RKO (cell line): ENCODE measurements at regions not wholly inside any gene's neighbourhood (a gene's known extent, or its start where the extent isn't known, plus 50 kb on each side); places are given as distances from the start of the nearest gene placed in this dataset.
A peak's percentile ranks its signal among the peaks of the same experiment; 100 is the strongest.
"Not testable (repeated sequence)": the region's sequence is repeated elsewhere in the genome, so short reads cannot be mapped to it uniquely, and the experiment has no call there.

Source experiments
- DNase-seq: peaks from one replicate; pipeline ENCODE4 v3.0.0-alpha.2; 2016; ENCODE audit warnings: low spot score

DNA sequence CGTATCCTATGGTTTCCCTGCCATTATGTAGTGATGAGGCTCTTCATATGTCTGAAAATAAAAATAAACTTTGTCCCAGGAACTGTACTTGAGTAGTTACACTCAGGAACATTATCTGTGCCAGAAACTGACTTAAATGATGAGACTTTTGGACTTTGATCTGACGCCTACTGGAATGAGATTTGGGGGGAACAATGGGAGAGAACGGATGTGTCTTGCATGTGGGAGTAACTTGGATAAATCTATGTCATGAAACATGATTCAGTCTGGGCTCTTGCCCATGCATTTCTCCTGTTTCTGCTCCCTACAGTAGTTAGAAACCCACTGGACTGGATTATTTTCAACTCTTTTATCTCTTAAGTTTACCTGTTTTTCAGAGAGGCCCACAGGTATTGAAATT lies 2351.4 kb downstream of the PCDH7 start:
- no peak for DNase-seq

DNA sequence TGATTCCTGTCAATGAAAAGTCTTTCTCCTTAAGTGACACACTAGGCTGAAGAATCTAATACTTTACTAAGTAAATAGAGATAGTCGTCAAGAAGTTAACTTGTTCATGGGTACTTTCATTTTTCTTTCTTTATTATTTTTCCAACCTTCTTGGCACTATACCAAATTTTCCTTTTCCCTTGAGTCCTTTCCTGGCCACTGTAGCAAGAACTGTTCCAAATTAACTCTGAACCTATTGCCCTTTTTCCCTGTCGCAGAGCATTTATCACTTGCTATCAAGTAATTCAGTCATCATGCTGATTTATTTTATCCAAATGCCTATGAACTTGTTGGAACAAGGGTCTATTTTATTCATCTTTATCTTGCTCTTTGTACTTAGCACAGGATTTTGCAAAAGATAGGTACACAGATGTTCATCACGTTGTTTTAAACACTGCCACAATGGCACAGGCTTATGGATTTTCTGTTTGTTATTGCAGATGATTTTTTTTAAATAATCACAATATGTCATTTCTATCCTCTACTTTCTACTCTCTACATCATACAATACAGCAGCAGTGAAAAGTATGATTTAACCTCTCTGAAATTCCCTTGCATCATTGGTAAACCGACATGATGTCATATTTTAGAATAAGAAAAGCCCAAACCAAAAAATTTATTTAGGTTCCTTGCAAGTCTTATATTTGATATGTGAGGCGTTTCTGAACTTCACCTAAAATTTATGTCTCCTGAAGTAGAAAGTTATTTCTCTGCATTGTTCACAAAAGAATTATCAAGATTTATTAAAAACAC lies 2352.3 kb downstream of the PCDH7 start:
- no peak for DNase-seq

DNA sequence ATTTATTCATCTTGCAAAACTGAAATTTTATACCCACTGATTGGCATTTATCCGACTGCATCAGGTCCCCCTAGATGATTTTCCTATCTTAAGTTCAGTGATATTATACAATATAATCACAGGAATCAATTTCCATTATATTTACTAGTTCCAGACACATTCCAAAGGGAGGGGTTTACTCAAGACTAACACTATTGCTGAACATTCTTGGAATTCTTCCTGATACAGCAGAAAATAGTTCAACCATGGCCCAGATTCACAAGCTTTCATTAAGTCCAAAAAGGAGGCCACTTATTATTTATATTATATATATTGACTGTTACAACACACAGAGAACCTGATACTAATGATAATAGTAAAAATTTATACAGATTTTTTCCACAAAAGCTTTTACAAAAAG lies 2353.6 kb downstream of the PCDH7 start:
- DNase-seq: no peak

DNA sequence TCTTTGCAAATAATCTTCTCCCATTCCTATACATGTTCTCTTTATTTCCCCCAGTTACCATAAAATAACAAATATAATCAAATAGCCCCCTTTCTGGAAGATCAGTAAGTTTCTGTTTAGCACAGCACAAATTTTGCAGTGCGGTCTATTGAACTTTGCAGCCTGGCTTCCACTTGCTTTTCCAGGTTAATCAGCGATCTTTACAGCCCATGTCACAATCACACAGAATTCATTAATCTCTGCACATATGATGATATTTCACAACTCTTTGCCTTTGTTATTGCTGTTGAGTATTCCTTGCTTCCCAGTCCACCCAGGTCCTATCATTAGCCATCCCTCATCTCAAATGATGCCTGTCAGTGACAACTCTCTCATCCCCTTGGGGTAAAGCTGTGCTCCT lies 2358.0 kb downstream of the PCDH7 start:
- DNase-seq: no peak

DNA sequence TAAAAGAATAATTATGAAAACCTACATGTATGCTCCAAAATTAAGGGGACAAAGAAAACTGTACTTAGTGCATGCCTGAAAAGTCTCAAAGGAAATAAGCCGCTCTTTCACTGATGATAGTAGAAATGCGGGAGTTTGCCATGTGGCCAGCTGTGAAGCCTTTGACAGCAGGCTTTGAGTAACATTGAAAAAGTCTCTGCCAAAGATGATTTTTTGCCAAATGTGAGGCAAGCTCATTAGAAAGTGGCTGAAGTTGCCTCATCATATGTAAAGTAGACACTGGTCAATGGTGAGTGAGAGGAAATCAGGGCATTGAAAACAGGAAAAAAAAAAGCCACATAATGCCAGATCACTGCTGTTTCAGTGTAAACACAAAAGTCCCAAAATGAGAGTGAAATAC lies 2360.1 kb downstream of the PCDH7 start:
- DNase-seq: no peak

DNA sequence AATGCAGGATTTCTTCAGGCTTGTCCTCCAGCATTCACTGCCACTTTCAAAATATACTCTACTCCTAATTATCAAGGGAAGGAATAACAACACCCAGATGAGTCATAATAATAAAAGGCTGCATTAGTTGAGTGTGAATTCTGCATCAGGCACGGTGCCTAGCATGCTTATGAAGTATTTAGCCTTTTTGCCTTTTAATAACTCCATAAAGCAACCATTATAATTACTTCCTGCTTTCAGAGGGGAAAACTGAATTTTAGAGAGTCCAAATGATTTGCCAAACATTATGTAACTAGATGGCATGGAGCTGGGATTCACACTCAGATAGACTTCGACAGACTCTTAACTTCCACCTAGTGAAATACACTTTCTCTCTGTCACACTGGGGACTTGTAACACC lies 2365.5 kb downstream of the PCDH7 start:
- no peak for DNase-seq

DNA sequence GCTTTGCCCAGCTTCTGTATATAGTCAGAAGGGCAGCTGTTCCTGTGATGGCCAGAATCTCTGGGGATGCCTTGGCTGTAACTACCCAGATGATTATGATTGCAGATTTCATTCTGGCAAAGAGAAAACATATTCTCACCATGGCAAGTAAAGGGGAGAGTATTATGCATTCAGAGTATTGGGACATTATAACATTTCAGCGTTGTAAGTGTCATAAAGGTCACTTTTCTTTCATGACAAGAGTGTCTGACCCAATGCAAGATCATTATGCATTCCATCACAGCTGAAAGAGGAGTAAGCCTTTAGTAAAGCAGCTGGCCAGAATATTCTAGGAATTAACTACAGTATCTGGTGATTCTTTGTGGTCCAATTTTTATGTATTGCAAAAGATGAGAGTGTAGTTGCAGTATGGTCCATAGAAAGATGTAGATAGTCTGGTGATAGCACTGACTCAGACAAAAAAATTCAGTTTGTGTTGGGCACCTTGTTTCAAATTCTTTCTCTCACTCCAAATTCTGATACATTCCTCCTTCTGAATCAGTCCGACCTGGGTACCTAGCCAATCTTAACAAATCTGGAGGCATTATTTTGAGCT lies 2366.3 kb downstream of the PCDH7 start:
- DNase-seq: no peak

DNA sequence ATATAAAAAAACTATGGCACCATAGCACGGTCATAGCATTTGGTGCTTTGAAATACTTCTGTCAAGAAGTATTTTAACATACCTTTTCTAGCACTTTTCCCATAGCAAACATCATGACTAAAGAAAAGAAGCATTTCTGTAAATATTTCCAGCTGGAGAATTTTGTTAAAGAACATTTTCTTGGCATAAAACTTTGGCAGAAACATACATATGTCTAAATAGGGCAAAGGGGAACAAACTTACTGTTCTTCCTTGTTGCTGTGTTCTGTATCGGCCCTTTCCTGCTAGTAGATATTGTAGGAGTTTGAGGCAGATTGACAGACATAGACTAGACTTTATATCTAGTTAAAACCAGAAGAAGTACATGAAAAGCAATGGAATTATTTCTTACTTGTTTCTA lies 2368.5 kb downstream of the PCDH7 start:
- no peak for DNase-seq

DNA sequence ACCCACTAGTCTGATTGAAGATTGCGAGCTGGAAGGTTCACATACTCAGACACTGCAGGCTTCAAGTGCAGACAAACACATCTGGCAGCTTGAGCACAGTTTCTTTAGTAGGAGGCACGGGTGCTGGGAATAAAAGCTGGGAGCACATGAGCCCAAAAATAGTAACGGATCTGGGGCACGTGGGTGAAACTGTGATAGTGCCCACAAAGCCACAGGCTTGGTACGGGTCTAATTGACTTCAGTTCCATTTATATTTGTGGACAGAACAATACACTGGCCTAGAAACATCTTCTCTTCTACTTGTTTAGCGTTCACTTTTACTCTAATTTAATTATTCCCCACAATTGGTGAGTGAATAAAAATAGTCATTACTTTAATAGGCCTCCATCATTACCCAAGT lies 2370.7 kb downstream of the PCDH7 start:
- DNase-seq: no peak

DNA sequence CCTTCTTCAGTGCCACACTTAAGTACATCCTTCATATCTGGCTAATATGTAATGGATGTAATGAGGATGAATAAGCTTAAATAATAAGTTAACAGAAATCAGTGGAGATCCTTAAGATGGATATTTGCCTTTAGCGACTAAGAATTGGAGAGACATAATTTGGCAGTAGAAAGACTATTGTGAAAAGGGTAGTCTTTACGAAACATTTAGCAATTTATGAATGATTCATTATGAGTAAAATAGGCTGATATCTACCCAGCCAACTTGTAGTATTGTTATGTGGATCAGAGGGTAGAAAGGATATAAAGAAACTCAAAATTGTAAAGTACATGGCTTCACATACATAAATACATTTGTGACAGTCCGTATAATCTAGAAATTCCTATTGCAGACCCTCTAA lies 2371.8 kb downstream of the PCDH7 start:
- no peak for DNase-seq

DNA sequence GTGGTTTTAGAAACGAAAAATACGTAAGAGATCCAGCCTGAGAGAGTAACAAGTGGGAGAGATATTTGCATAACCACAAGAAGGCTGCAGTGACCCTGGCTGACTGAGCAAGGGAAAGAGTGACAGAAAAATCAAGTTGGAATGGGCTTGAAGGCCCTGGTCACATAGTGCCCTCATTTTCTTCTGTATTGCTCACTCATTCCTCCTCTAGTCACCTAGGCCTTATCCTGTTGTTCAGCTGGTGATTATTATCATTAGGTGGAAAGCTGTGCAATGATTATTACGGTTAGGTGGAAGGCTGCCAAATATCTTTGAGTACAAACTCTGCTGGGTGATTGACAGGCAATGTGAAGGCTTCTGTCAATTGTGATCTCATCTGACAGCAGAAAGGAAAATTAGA lies 2384.1 kb downstream of the PCDH7 start:
- no peak for DNase-seq

DNA sequence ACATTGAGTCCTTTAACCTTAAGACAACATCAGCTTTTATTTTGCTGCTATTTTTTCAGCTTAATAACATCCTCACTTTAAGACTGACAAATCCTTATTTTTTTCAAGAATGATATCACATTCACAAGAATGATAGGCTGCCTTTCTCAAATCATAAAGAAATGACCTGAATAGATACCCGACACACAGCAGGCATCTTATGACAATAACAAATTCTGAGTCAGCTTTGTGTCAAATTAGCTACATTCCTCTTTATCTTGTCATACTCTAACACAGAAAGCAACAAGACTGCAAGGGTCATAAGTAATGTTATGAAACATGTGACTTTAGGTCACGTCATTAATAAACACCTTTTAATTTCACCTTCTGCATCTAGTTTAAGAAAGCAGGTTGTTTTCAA lies 2387.6 kb downstream of the PCDH7 start:
- DNase-seq: peak; percentile 49

DNA sequence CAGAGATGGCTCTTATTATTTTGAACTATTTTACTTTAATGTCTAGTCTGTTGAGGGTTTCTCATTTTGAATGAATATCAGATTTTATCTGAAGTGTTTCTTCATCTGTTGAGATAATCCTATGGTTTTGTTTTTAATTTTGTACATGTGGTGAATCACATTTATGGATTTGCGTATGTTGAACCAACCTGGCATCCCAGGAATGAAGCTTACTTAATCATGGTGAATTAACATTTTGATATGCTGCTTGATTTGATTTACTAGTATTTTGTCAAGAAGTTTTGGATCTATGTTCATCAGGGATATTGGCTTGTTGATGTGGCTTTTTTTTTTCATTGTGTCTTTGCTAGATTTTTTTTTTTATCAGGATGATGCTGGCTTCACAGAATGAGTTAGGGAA lies 2390.9 kb downstream of the PCDH7 start:
- DNase-seq: no peak

DNA sequence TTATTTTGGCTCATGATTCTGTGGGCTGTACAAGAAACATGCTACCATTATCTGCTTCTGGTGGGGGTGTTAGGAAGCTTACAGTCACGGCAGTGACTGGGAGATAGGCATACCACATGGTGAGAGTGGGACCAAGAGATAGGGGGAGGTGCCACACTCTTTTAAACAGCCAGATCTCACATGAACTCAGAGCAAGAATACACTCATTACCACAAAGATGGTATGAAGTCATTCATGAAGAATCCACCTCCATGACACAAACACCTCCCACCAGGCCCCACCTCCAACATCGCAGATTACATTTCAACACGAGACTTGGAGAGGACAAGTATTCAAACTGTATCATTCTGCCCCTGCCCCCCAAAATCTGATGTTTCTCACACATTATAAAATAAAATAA lies 2396.7 kb downstream of the PCDH7 start:
- DNase-seq: no peak

DNA sequence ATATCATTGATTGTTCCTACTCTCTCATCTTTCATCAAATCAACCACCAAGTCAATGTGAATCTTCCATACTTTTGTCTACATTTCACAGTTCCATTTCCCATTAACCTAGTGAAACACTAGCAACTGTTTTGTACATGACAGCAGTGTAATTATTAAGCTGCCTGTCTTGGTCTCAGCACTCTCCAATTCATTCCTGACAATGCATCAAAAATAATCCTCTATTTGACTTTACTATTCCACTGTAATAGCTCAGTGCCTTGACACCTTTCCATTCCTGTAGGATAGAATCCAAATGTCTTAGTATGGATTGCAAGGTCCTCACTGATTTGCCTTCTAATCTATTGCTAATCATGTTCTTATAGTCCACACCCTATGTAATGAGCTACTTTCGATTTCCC lies 2405.8 kb downstream of the PCDH7 start:
- DNase-seq: no peak

DNA sequence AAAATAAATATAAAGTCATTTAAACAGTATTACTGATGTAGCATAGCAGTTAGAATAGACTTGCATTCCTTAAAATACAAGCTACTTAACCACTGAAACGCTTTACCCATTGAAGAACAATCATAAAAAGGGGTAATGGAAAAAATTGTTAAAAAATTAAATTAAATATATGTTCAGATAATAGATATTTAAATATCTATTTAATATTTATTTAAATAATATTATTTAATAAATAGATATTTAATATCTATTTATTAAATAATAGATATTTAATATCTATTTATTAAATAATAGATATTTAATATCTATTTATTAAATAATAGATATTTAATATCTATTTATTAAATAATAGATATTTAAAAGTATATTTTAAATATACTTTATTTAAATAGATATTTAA lies 2410.5 kb downstream of the PCDH7 start:
- DNase-seq: not testable (repeated sequence)

DNA sequence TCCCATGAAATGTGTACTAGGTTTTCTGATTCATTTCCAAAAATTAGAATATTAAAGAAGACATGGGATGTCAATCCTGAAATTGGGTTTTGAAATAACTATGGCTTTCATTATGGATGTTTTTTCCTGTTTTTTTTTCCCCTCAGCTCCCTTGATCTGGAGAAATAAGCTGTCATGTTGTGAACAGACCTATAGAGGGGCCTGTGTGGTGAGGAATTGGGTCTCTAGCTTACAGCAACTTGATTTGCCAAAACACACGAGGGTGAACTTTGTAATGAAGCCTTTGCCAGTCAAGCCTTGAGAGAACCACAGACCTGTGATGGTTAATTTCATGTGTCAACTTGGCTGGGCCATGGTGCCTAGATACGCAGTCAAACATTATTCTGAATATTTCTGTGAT lies 2413.6 kb downstream of the PCDH7 start:
- peak; percentile 6 for DNase-seq

DNA sequence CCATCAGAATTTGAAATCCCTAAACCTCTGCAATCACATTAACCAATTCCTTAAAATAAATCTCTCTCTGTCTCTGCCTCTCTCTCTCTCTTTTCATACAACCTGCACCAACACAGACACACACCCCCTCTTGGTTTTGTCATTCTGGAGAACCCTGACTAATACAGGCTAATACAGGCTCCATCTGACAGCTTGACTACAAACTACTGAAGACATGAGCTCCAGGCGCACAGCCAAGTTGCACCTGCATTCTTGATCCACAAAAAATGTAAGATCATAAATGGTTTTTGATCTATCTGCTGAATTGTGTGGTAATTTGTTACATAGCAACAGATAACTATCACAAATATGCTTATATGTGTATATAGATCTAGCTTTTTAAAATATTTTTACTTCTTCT lies 2414.2 kb downstream of the PCDH7 start:
- DNase-seq: peak; percentile 2

DNA sequence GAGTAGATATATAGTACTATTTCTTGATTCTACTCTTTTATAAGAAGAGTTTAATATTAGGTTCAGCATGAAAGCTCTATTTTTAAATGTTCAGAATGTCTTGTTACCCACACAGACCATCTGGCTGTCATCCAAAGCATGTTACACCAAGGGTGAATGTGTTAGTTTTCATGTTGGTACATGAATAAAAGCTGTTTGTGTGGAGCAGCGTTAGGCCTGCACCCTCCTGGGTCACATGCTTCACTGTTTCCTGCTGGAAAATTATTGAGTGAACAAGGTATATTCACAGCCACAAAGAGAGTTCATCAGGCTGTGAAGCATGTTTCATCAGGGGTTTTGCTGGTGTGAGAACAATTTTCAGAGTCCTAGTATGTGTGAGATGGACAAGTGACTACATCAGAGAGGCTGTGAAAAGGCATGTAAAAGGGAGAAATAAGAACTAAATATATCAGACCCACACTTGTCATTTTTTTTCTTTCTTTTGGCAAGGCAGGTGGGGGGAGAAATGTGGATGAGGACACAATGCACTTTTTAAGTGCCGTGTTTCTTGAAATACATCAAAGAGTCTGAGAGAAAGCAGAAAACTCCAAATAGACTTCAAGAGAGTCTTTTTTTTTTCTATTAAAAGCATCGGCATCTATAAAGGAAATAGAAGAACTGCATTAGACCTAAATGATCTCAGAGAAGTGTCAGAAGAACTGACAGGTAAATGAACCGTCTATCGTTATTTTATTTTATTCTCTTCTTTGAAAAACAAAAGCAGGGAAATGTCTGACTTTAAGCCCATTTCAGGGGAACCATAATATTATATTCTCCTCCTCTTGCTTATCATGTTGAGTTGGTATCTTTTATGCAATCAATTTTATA lies 2429.7 kb downstream of the PCDH7 start:
- no peak for DNase-seq

DNA sequence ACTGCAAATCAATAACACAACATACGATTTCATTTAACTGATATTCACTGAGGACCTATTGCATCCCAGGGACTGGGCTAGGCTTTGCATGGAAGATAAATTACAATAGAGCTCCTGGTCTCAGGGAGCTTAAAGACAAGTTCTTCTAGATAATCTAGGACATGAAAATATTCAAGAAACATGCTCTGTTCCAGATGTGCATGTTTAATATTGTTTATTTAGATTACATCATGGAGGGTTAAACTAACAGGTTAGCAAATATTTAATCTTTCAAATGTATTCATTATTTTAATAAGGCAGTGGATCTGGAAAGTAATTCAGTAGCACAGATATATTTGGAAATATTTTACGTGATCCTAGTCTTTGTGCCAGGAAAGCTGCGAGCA lies 2430.3 kb downstream of the PCDH7 start:
- DNase-seq: no peak

DNA sequence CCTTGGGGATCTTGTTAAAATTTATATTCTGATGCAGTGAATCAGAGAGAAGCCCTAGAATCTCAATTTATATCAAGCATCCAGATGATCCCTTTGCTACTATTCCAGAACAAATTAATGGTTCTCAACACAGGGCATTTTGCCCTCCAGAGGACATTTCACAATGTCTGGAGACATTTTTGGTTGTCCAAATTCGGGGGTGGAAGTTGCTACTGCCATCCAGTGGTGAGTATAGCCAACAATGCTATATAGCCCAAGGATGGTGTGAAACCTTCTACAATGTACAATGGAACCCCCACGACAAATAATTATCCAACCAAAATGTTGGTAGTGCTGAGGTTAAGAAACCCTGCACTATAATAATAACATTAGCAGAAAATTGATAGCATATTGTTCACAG lies 2440.0 kb downstream of the PCDH7 start:
- DNase-seq: peak; percentile 57

DNA sequence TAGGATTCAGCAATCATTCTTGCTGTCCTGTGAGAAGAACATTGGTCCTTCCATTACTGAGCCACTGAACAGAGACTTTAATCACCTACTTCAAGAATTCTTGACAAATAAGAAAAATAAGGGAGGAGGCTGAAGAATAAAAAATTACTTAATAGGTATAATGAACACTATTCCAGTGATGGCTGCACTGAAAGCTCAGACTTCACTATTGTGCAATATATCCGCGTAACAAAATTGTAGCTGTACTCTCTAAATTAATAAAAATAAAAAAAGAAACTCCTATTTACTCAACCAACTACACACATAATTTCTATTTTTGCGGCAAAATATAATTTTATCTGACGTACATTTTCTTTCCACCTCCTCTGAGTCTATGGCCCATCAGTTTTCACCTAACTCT lies 2441.0 kb downstream of the PCDH7 start:
- DNase-seq: no peak

DNA sequence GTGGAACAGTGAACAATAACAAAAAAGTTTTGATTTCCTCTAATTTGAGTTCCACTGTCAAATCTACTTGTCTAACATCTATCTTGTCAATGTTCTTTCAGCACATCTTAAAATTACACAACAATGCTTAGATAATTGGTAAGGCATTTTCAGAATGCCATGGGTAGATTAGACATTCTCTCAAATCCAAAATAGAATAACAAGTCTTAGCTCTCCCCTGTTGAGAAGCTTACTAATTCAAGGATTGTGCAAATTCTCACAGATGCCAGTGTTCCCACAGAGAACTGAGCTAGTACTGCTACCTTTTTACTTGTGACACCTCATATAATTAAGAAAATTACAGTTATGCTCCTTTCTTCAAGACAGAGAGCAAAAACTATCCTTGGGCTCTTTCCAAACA lies 2442.0 kb downstream of the PCDH7 start:
- no peak for DNase-seq
